ENCODE measurements at regions not wholly inside any gene's neighbourhood (a gene's known extent, or its start where the extent isn't known, plus 50 kb on each side); places are given as distances from the start of the nearest gene placed in this dataset.

GRCh38 chr4:115365185-115365584 is 251.8 kb upstream of the NDST4 start:
- TF ChIP-seq POLR2AphosphoS5 (IDR thresholded peaks at IDR 0.05) = no peak
- no peak for TF ChIP-seq CTCF (IDR thresholded peaks at IDR 0.05)
- WGBS = 74% methylated on average over 3 of the region's 3 CpGs
- no peaks in the 10 kb centered on the region for H3K4me1 ChIP-seq
- no peaks in the 10 kb centered on the region for H3K27me3 ChIP-seq
- H3K9me3 ChIP-seq = no peaks in the 10 kb centered on the region
- H3K36me3 ChIP-seq = no peaks in the 10 kb centered on the region
- no peak overlapping the region for H3K27ac ChIP-seq
- H3K4me3 ChIP-seq = no peak overlapping the region
- DNase-seq (ENCODE audit: low spot score in 2 of 2) = no peak

GRCh38 chr4:115361781-115362180 is 248.4 kb upstream of the NDST4 start:
- no peak for TF ChIP-seq POLR2A (IDR thresholded peaks at IDR 0.05)
- TF ChIP-seq POLR2AphosphoS5 (IDR thresholded peaks at IDR 0.05) = no peak
- TF ChIP-seq CTCF (IDR thresholded peaks at IDR 0.05) = no peak
- no peak for TF ChIP-seq EP300 (IDR thresholded peaks at IDR 0.05)
- no peaks in the 10 kb centered on the region for H3K4me1 ChIP-seq
- no peak for DNase-seq (ENCODE audit: low spot score in 2 of 2)
- no peak overlapping the region for H3K4me3 ChIP-seq
- H3K27me3 ChIP-seq = no peaks in the 10 kb centered on the region
- no peaks in the 10 kb centered on the region for H3K9me3 ChIP-seq
- no peaks in the 10 kb centered on the region for H3K36me3 ChIP-seq
- H3K27ac ChIP-seq = no peak overlapping the region

GRCh38 chr4:115360431-115360830 is 247.0 kb upstream of the NDST4 start:
- Histone ChIP-seq H3K27ac (peak overlapping the region; percentile 36), H3K36me3 (no peaks in the 10 kb centered on the region), H3K9me3 (no peaks in the 10 kb centered on the region), H3K4me3 (no peak overlapping the region), H3K4me1 (no peaks in the 10 kb centered on the region), H3K27me3 (no peaks in the 10 kb centered on the region)
- 33% methylated on average over 2 of the region's 2 CpGs for WGBS
- no peak for DNase-seq (ENCODE audit: low spot score in 2 of 2)
- TF ChIP-seq POLR2AphosphoS5 (IDR thresholded peaks at IDR 0.05) (no peak), POLR2A (IDR thresholded peaks at IDR 0.05) (no peak), EP300 (IDR thresholded peaks at IDR 0.05) (no peak), CTCF (IDR thresholded peaks at IDR 0.05) (no peak)

GRCh38 chr4:115357776-115358175 is 244.4 kb upstream of the NDST4 start:
- H3K27ac ChIP-seq = no peak overlapping the region
- H3K36me3 ChIP-seq = no peaks in the 10 kb centered on the region
- TF ChIP-seq CTCF (IDR thresholded peaks at IDR 0.05) = no peak
- TF ChIP-seq POLR2A (IDR thresholded peaks at IDR 0.05) = no peak
- TF ChIP-seq POLR2AphosphoS5 (IDR thresholded peaks at IDR 0.05) = no peak
- no peak for TF ChIP-seq EP300 (IDR thresholded peaks at IDR 0.05)
- H3K9me3 ChIP-seq = peaks cover 8% of the 10 kb centered on the region
- H3K27me3 ChIP-seq = no peaks in the 10 kb centered on the region
- H3K4me1 ChIP-seq = no peaks in the 10 kb centered on the region
- no peak overlapping the region for H3K4me3 ChIP-seq
- no peak for DNase-seq (ENCODE audit: low spot score in 2 of 2)

GRCh38 chr4:115356176-115356575 is 242.8 kb upstream of the NDST4 start:
- Histone ChIP-seq H3K27ac (no peak overlapping the region), H3K27me3 (no peaks in the 10 kb centered on the region), H3K4me3 (no peak overlapping the region), H3K9me3 (peaks cover 8% of the 10 kb centered on the region), H3K36me3 (no peaks in the 10 kb centered on the region), H3K4me1 (no peaks in the 10 kb centered on the region)
- WGBS = 91% methylated on average over 5 of the region's 5 CpGs
- TF ChIP-seq EP300 (IDR thresholded peaks at IDR 0.05) = no peak
- no peak for DNase-seq (ENCODE audit: low spot score in 2 of 2)

GRCh38 chr4:115355329-115355728 is 241.9 kb upstream of the NDST4 start:
- H3K4me3 ChIP-seq = no peak overlapping the region
- no peak overlapping the region for H3K27ac ChIP-seq
- H3K27me3 ChIP-seq = no peaks in the 10 kb centered on the region
- H3K36me3 ChIP-seq = no peaks in the 10 kb centered on the region
- WGBS = 85% methylated on average over 2 of the region's 3 CpGs
- TF ChIP-seq POLR2AphosphoS5 (IDR thresholded peaks at IDR 0.05) (no peak), POLR2A (IDR thresholded peaks at IDR 0.05) (no peak), CTCF (IDR thresholded peaks at IDR 0.05) (no peak), EP300 (IDR thresholded peaks at IDR 0.05) (no peak)
- H3K9me3 ChIP-seq = peaks cover 8% of the 10 kb centered on the region
- no peak for DNase-seq (ENCODE audit: low spot score in 2 of 2)
- H3K4me1 ChIP-seq = no peaks in the 10 kb centered on the region

Data from suprapubic skin (tissue), 4 donors.